HG02973 (cell line): ENCODE measurements at regions not wholly inside any gene's neighbourhood (a gene's known extent, or its start where the extent isn't known, plus 50 kb on each side); places are given as distances from the start of the nearest gene placed in this dataset.

Source experiments
- ATAC-seq: cut with Tn5 transposase; IDR thresholded peaks from one replicate; pipeline ENCODE4 v1.9.1; 2021; ENCODE audit warnings: moderate library complexity; ENCODE audit not compliant: unreplicated experiment

- no peak for ATAC-seq
Observed at GRCh38 chr12:58252914-58253313, 311.5 kb downstream of the ATP23 start.

- ATAC-seq: no peak
Observed at GRCh38 chr12:58253663-58254062, 312.3 kb downstream of the ATP23 start.

- no peak for ATAC-seq
Observed at GRCh38 chr12:58254463-58255100, 313.2 kb downstream of the ATP23 start.

GRCh38 chr12:58262796-58263195 lies 321.4 kb downstream of the ATP23 start:
- no peak for ATAC-seq

- no peak for ATAC-seq
Observed at GRCh38 chr12:58263816-58264215, 322.4 kb downstream of the ATP23 start.

GRCh38 chr12:58268069-58268468 lies 326.7 kb downstream of the ATP23 start:
- no peak for ATAC-seq

GRCh38 chr12:58269476-58269875 lies 328.1 kb downstream of the ATP23 start:
- ATAC-seq: no peak

- no peak for ATAC-seq
Observed at GRCh38 chr12:58270966-58271705, 329.8 kb downstream of the ATP23 start.

GRCh38 chr12:58272461-58272860 lies 331.1 kb downstream of the ATP23 start:
- no peak for ATAC-seq

GRCh38 chr12:58277231-58277630 lies 335.9 kb downstream of the ATP23 start:
- ATAC-seq: no peak

- ATAC-seq: no peak
Observed at GRCh38 chr12:58283553-58283952, 342.2 kb downstream of the ATP23 start.

GRCh38 chr12:58285551-58285950 lies 344.2 kb downstream of the ATP23 start:
- ATAC-seq: no peak

GRCh38 chr12:58286353-58286752 lies 345.0 kb downstream of the ATP23 start:
- no peak for ATAC-seq

GRCh38 chr12:58288190-58288589 lies 346.8 kb downstream of the ATP23 start:
- no peak for ATAC-seq

- ATAC-seq: no peak
Observed at GRCh38 chr12:58291106-58291505, 349.7 kb downstream of the ATP23 start.

GRCh38 chr12:58293308-58293982 lies 352.1 kb downstream of the ATP23 start:
- ATAC-seq: no peak

- no peak for ATAC-seq
Observed at GRCh38 chr12:58295268-58295667, 353.9 kb downstream of the ATP23 start.

GRCh38 chr12:58296863-58297262 lies 355.5 kb downstream of the ATP23 start:
- no peak for ATAC-seq

GRCh38 chr12:58298803-58299202 lies 357.4 kb downstream of the ATP23 start:
- no peak for ATAC-seq

GRCh38 chr12:58299371-58299770 lies 358.0 kb downstream of the ATP23 start:
- ATAC-seq: no peak

- ATAC-seq: no peak
Observed at GRCh38 chr12:58301038-58301729, 359.8 kb downstream of the ATP23 start.
